Smooth muscle cell (in vitro differentiated cells): ENCODE measurements at regions not wholly inside any gene's neighbourhood (a gene's known extent, or its start where the extent isn't known, plus 50 kb on each side); places are given as distances from the start of the nearest gene placed in this dataset.
A peak's percentile ranks its signal among the peaks of the same experiment; 100 is the strongest.

ENCODE experiments used
- DNase-seq: peaks from one replicate; lab custom pipeline; 2025; ENCODE audit not compliant: unreplicated experiment; lab: John Stamatoyannopoulos, UW
- H2AFZ ChIP-seq: fragments of 200-600 bp; sonication (generic); 2 replicates; pipeline ENCODE4 v1.6.0; 2016; ENCODE audit warnings: antibody characterized with exemption, low read depth, mild to moderate bottlenecking
- H3F3A ChIP-seq: fragments of 200-600 bp; sonication (generic); 2 replicates; pipeline ENCODE4 v1.6.0; 2017; ENCODE audit warnings: antibody characterized with exemption, low read depth
- H3K27ac ChIP-seq: fragments of 200-600 bp; sonication (generic); 2 replicates; pipeline ENCODE4 v1.5.1; 2016; ENCODE audit warnings: low read depth, mild to moderate bottlenecking
- H3K27me3 ChIP-seq: fragments of 200-600 bp; sonication (generic); 2 replicates; pipeline ENCODE4 v1.6.1; 2016; ENCODE audit warnings: low read depth, mild to moderate bottlenecking
- H3K36me3 ChIP-seq: fragments of 200-600 bp; sonication (generic); 2 replicates; pipeline ENCODE4 v1.5.1; 2016; ENCODE audit warnings: low read depth
- H3K4me1 ChIP-seq: fragments of 200-600 bp; sonication (generic); 2 replicates; pipeline ENCODE4 v1.5.1; 2016; ENCODE audit warnings: low read depth
- H3K4me2 ChIP-seq: fragments of 200-600 bp; sonication (generic); 2 replicates; pipeline ENCODE4 v1.6.0; 2016; ENCODE audit warnings: mild to moderate bottlenecking
- H3K4me3 ChIP-seq: fragments of 200-600 bp; sonication (generic); 2 replicates; pipeline ENCODE4 v1.5.1; 2016; ENCODE audit warnings: mild to moderate bottlenecking
- H3K79me2 ChIP-seq: fragments of 200-600 bp; sonication (generic); 2 replicates; pipeline ENCODE4 v1.6.0; 2016; ENCODE audit warnings: low read depth, mild to moderate bottlenecking
- H3K9ac ChIP-seq: fragments of 200-600 bp; sonication (generic); 2 replicates; pipeline ENCODE4 v1.6.0; 2016; ENCODE audit warnings: low read depth
- H3K9me3 ChIP-seq: fragments of 200-600 bp; sonication (generic); replicated peaks from 2 replicates; pipeline ENCODE4 v1.5.1; 2016; ENCODE audit warnings: low read depth
- H4K20me1 ChIP-seq: fragments of 200-600 bp; sonication (generic); 2 replicates; pipeline ENCODE4 v1.6.0; 2016; ENCODE audit warnings: low read depth
- WGBS: methylation state at CpG from one replicate; pipeline ENCODE4 v1.1.7; 2016; ENCODE audit warnings: low lambda C conversion rate; 5-methylcytosine and 5-hydroxymethylcytosine counted together
- TF ChIP-seq, protein P1 (sequence below): fragments of 200-600 bp; sonication (generic); IDR thresholded peaks from 2 replicates; pipeline ENCODE4 v1.5.1; 2017; ENCODE audit warnings: borderline replicate concordance, mild to moderate bottlenecking, antibody characterized with exemption; ENCODE audit not compliant: insufficient read depth, poor library complexity, severe bottlenecking

DNA sequence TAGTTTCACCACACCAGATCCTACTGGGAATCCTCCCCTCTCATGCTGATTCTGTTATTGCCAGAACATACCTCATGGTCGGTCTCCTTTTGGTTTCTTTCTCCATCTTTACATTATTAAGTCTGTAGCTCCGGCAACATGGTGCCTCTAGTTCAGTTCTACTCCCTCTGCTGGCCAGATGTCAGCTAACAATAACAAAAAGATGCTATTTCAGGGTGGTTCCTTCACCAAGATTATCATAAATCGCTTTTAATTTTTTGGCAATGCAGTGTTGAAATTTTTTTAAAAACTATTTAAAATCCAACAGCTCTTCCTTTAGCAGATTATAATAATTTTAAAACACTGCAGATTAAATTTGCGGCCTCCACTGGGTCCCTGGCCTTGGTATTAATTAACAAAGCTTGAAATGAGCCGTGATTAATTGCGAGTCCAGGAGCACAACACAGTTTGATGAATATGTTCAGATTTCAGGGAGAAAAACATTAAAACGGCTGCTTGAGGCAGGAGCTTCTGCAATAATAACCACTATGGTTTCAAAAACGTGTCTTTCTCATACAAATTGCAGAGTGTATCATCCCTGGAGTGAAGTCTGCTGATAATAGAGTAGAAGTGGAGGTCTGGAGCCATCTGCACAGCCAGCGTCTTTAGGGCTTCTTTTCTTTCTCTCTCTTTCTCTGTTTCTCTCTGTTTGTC lies 492.9 kb upstream of the KIRREL3 start:
- TF ChIP-seq, protein P1, sequence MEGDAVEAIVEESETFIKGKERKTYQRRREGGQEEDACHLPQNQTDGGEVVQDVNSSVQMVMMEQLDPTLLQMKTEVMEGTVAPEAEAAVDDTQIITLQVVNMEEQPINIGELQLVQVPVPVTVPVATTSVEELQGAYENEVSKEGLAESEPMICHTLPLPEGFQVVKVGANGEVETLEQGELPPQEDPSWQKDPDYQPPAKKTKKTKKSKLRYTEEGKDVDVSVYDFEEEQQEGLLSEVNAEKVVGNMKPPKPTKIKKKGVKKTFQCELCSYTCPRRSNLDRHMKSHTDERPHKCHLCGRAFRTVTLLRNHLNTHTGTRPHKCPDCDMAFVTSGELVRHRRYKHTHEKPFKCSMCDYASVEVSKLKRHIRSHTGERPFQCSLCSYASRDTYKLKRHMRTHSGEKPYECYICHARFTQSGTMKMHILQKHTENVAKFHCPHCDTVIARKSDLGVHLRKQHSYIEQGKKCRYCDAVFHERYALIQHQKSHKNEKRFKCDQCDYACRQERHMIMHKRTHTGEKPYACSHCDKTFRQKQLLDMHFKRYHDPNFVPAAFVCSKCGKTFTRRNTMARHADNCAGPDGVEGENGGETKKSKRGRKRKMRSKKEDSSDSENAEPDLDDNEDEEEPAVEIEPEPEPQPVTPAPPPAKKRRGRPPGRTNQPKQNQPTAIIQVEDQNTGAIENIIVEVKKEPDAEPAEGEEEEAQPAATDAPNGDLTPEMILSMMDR, result peak; percentile 46
- 62% methylated on average over 9 of the region's 9 CpGs for WGBS
- no peaks in the 10 kb centered on the region for H3K4me1 ChIP-seq

DNA sequence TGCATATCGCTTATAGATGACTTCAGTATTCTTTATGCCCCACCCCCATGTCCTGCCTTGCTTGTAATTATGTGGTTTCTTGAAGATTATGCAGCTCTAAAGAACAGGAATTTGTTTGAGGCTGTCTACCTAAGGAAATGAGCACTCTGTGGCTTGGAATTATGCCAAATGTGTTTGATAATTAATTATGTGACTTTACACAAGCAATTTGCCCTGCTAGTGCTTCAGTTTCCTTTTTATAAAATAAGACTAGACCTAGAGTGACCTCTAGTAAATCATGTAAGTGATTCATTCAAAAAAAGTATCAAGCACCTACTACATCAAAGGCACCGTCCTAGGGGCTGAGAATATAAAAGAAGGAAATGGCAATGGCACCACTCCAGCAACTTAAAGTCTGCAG lies 491.5 kb upstream of the KIRREL3 start:
- H3K27me3 ChIP-seq, result no peaks in the 10 kb centered on the region
- no peaks in the 10 kb centered on the region for H3K9me3 ChIP-seq
- TF ChIP-seq, protein P1, result no peak
- DNase-seq, result no peak
- H3K27ac ChIP-seq, result no peak overlapping the region
- no peaks in the 10 kb centered on the region for H3F3A ChIP-seq
- H3K9ac ChIP-seq, result no peak overlapping the region
- H3K4me3 ChIP-seq, result no peak overlapping the region
- no peak overlapping the region for H2AFZ ChIP-seq
- H3K4me2 ChIP-seq, result no peak overlapping the region
- 90% methylated on average over 2 of the region's 2 CpGs for WGBS
- H3K36me3 ChIP-seq, result no peaks in the 10 kb centered on the region
- no peaks in the 10 kb centered on the region for H4K20me1 ChIP-seq
- no peaks in the 10 kb centered on the region for H3K79me2 ChIP-seq
- H3K4me1 ChIP-seq, result no peaks in the 10 kb centered on the region

More for the DNA sequence above, 492.9 kb upstream of the KIRREL3 start:
- Histone ChIP-seq H3K36me3 (no peaks in the 10 kb centered on the region), H2AFZ (no peak overlapping the region), H3K27me3 (no peaks in the 10 kb centered on the region), H3K4me3 (no peak overlapping the region), H3K9me3 (no peaks in the 10 kb centered on the region), H4K20me1 (no peaks in the 10 kb centered on the region), H3K79me2 (no peaks in the 10 kb centered on the region), H3K9ac (no peak overlapping the region), H3F3A (no peaks in the 10 kb centered on the region), H3K4me2 (no peak overlapping the region), H3K27ac (no peak overlapping the region)
- no peak for DNase-seq

DNA sequence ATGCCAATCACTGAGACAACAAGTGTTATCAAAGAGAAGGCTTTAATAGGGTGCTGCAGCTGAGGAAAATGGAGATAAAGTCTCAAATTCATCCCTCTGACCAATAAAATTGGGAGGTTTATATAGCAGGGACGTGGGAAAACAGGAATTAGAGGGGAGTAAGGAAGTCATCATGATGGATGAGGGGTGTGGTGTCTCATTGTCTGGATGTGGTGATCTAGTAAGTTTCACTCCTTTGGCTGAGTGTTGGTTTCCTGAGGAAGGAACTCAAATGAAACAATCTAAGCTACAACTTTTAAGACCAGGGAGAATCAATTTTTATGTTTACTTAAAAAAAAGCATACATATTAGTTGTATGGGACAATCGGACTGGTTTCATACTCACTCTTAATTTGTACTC lies 491.0 kb upstream of the KIRREL3 start:
- WGBS, result 73% methylated on average over 2 of the region's 2 CpGs
- Histone ChIP-seq H3K4me1 (no peaks in the 10 kb centered on the region), H3K9me3 (no peaks in the 10 kb centered on the region), H3K79me2 (no peaks in the 10 kb centered on the region), H3K36me3 (no peaks in the 10 kb centered on the region), H3K4me2 (no peak overlapping the region), H3K27ac (no peak overlapping the region), H3K27me3 (no peaks in the 10 kb centered on the region), H3F3A (no peaks in the 10 kb centered on the region), H2AFZ (no peak overlapping the region), H4K20me1 (no peaks in the 10 kb centered on the region), H3K4me3 (no peak overlapping the region), H3K9ac (no peak overlapping the region)
- TF ChIP-seq, protein P1, result no peak
- DNase-seq, result no peak

DNA sequence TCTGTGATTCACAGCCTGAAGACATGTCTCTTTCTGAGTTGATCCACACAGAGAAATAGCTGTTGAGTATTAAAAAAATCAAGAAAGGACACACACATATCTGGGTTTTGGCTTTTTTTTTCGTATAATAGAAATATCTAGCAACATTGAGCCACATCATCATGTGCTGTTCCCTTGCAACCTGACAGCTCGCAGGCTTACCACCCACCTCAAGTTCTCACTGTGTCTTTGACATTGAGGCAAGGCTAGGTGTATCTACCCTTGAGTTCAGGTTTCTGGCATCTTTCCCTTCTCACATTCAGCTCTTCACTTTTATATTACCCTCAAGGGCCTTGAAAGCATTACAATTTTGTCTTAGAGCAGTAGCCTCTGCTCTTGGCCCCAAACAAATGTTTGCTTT lies 490.3 kb upstream of the KIRREL3 start:
- no peak overlapping the region for H3K4me2 ChIP-seq
- H3K4me1 ChIP-seq, result no peaks in the 10 kb centered on the region
- H3K4me3 ChIP-seq, result no peak overlapping the region
- H3K9ac ChIP-seq, result no peak overlapping the region
- no peaks in the 10 kb centered on the region for H3K27me3 ChIP-seq
- DNase-seq, result no peak
- WGBS, result 84% methylated on average over 2 of the region's 2 CpGs
- H2AFZ ChIP-seq, result no peak overlapping the region
- no peaks in the 10 kb centered on the region for H3K9me3 ChIP-seq
- no peaks in the 10 kb centered on the region for H4K20me1 ChIP-seq
- H3K79me2 ChIP-seq, result no peaks in the 10 kb centered on the region
- no peaks in the 10 kb centered on the region for H3K36me3 ChIP-seq
- H3K27ac ChIP-seq, result no peak overlapping the region
- TF ChIP-seq, protein P1, result no peak
- no peaks in the 10 kb centered on the region for H3F3A ChIP-seq
